ENCODE measurements at regions not wholly inside any gene's neighbourhood (a gene's known extent, or its start where the extent isn't known, plus 50 kb on each side); places are given as distances from the start of the nearest gene placed in this dataset.

- TF ChIP-seq CTCF (IDR thresholded peaks at IDR 0.05) (no peak), EZH2 (IDR thresholded peaks at IDR 0.05) (no peak), EZH2phosphoT487 (IDR thresholded peaks at IDR 0.05) (no peak)
These were observed 69.1 kb downstream of the TNFAIP2 start for GRCh38 chr14:103192246-103192840.
